Prostate gland (tissue), 2 donors: ENCODE measurements at regions not wholly inside any gene's neighbourhood (a gene's known extent, or its start where the extent isn't known, plus 50 kb on each side); places are given as distances from the start of the nearest gene placed in this dataset.

Source experiments
- POLR2A ChIP-seq: fragments of 450-650 bp; IDR thresholded peaks from one replicate; pipeline ENCODE4 v1.6.1; 2016; ENCODE audit warnings: antibody characterized with exemption, mild to moderate bottlenecking
- POLR2AphosphoS5 ChIP-seq: sonication (generic); formaldehyde crosslinking; IDR thresholded peaks from one replicate; pipeline ENCODE4 v1.6.1; 2017; ENCODE audit warnings: antibody characterized with exemption
- TF ChIP-seq, protein P1 (sequence below), 4 experiments: fragments of 200-600 bp in 2 of 4; fragments of 450-650 bp in 2 of 4; sonication (generic) in 2 of 4; IDR thresholded peaks; 1 replicate in 3 of 4; 2 replicates in 1 of 4; pipeline ENCODE4 v1.5.1; 2016 to 2019; ENCODE audit warnings: antibody characterized with exemption in 4 of 4, mild to moderate bottlenecking in 2 of 4, moderate library complexity in 2 of 4

DNA sequence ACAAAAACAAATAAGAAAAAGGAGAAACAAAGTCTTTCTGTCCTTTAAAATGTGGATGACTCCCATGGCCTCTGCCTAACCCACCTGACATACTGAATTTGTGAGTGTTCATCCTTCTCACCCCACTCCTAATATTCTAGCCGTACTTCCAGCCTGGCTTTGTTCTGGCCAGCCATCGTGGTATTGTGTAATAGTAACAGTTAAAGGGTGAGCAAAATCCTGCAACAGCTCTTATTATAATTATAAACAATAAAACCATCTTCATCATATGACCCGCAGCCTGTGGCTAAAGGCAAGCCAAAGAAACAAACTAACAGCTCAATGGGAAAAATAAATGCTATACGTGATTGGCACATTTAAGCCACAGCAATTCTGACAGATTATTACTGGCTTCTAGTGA, 721.6 kb upstream of the TENM4 start:
- TF ChIP-seq, protein P1, sequence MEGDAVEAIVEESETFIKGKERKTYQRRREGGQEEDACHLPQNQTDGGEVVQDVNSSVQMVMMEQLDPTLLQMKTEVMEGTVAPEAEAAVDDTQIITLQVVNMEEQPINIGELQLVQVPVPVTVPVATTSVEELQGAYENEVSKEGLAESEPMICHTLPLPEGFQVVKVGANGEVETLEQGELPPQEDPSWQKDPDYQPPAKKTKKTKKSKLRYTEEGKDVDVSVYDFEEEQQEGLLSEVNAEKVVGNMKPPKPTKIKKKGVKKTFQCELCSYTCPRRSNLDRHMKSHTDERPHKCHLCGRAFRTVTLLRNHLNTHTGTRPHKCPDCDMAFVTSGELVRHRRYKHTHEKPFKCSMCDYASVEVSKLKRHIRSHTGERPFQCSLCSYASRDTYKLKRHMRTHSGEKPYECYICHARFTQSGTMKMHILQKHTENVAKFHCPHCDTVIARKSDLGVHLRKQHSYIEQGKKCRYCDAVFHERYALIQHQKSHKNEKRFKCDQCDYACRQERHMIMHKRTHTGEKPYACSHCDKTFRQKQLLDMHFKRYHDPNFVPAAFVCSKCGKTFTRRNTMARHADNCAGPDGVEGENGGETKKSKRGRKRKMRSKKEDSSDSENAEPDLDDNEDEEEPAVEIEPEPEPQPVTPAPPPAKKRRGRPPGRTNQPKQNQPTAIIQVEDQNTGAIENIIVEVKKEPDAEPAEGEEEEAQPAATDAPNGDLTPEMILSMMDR (IDR thresholded peaks at IDR 0.05) = no peak
- TF ChIP-seq POLR2AphosphoS5 (no peak), POLR2A (no peak)
